GM12874 (cell line): ENCODE measurements at regions not wholly inside any gene's neighbourhood (a gene's known extent, or its start where the extent isn't known, plus 50 kb on each side); places are given as distances from the start of the nearest gene placed in this dataset.

ENCODE experiments used
- TF ChIP-seq, protein P1 (sequence below): IDR thresholded peaks from 2 replicates; pipeline ENCODE4 v1.5.1; 2011; ENCODE audit warnings: low read depth, mild to moderate bottlenecking, control low read depth, low read length, moderate library complexity; ENCODE audit not compliant: insufficient read depth

GRCh38 chr6:126603410-126603809 lies 263.5 kb downstream of the CENPW start:
- TF ChIP-seq, protein P1, sequence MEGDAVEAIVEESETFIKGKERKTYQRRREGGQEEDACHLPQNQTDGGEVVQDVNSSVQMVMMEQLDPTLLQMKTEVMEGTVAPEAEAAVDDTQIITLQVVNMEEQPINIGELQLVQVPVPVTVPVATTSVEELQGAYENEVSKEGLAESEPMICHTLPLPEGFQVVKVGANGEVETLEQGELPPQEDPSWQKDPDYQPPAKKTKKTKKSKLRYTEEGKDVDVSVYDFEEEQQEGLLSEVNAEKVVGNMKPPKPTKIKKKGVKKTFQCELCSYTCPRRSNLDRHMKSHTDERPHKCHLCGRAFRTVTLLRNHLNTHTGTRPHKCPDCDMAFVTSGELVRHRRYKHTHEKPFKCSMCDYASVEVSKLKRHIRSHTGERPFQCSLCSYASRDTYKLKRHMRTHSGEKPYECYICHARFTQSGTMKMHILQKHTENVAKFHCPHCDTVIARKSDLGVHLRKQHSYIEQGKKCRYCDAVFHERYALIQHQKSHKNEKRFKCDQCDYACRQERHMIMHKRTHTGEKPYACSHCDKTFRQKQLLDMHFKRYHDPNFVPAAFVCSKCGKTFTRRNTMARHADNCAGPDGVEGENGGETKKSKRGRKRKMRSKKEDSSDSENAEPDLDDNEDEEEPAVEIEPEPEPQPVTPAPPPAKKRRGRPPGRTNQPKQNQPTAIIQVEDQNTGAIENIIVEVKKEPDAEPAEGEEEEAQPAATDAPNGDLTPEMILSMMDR: no peak

GRCh38 chr6:126605089-126605488 lies 265.2 kb downstream of the CENPW start:
- TF ChIP-seq, protein P1: no peak

DNA sequence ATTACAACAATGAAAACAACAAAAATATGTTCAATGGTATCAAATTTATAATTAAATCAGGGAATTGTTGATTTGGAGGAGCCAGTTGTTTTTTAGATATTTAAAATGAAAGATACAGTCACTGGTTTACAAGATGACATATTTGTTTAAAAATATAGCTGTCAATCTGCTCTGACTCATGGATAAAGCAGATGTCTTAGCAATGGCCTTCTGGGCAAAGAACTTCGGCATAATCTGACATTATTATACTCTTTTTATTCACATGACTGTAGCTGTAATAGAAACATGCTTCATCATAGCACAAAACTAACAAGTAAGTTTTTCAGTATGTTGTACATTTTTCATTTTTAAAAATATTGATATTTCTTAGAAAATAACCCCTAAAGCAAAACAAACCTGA lies 267.4 kb downstream of the CENPW start:
- TF ChIP-seq, protein P1: no peak

GRCh38 chr6:126608681-126609080 lies 268.8 kb downstream of the CENPW start:
- TF ChIP-seq, protein P1: no peak

GRCh38 chr6:126614642-126615504 lies 275.0 kb downstream of the CENPW start:
- TF ChIP-seq, protein P1: no peak

GRCh38 chr6:126616866-126617265 lies 277.0 kb downstream of the CENPW start:
- TF ChIP-seq, protein P1: no peak

- TF ChIP-seq, protein P1: no peak
Observed at GRCh38 chr6:126618639-126619343, 278.9 kb downstream of the CENPW start.
